ENCODE measurements at regions not wholly inside any gene's neighbourhood (a gene's known extent, or its start where the extent isn't known, plus 50 kb on each side); places are given as distances from the start of the nearest gene placed in this dataset.

GRCh38 chr2:120624738-120625446, 110.8 kb upstream of the GLI2 start:
- no peaks in the 10 kb centered on the region for H3K27me3 ChIP-seq
- 70 to 74% (median 74%) methylated on average over 15 of the region's 15 CpGs for WGBS, 3 donors
- intact Hi-C loops (cut with DNase I) = no loop called here
- no peak overlapping the region for H3K4me3 ChIP-seq
- no peak overlapping the region for H3K27ac ChIP-seq
- DNase-seq = no peak
- TF ChIP-seq POLR2A (IDR thresholded peaks at IDR 0.05) (no peak), CTCF (IDR thresholded peaks at IDR 0.05) (no peak), EP300 (IDR thresholded peaks at IDR 0.05) (no peak)
- H3K9me3 ChIP-seq = no peaks in the 10 kb centered on the region
- H3K4me1 ChIP-seq (ENCODE audit: insufficient read depth) = no peaks in the 10 kb centered on the region
- no peaks in the 10 kb centered on the region for H3K36me3 ChIP-seq

GRCh38 chr2:120625865-120626560, 109.7 kb upstream of the GLI2 start:
- H3K4me3 ChIP-seq = no peak overlapping the region
- no peaks in the 10 kb centered on the region for H3K9me3 ChIP-seq
- no peak for DNase-seq
- intact Hi-C loops (cut with DNase I) = no loop called here
- no peaks in the 10 kb centered on the region for H3K27me3 ChIP-seq
- TF ChIP-seq CTCF (IDR thresholded peaks at IDR 0.05) = no peak
- no peak for TF ChIP-seq POLR2A (IDR thresholded peaks at IDR 0.05)
- no peak for TF ChIP-seq EP300 (IDR thresholded peaks at IDR 0.05)
- no peak overlapping the region for H3K27ac ChIP-seq
- H3K4me1 ChIP-seq (ENCODE audit: insufficient read depth) = no peaks in the 10 kb centered on the region
- no peaks in the 10 kb centered on the region for H3K36me3 ChIP-seq
- 90 to 96% (median 93%) methylated on average over 9 of the region's 9 CpGs for WGBS, 3 donors

GRCh38 chr2:120626566-120626965, 109.1 kb upstream of the GLI2 start:
- no peak overlapping the region for H3K4me3 ChIP-seq
- no peaks in the 10 kb centered on the region for H3K27me3 ChIP-seq
- no peaks in the 10 kb centered on the region for H3K4me1 ChIP-seq (ENCODE audit: insufficient read depth)
- intact Hi-C loops (cut with DNase I) = no loop called here
- H3K9me3 ChIP-seq = no peaks in the 10 kb centered on the region
- no peaks in the 10 kb centered on the region for H3K36me3 ChIP-seq
- TF ChIP-seq CTCF (IDR thresholded peaks at IDR 0.05) (no peak), EP300 (IDR thresholded peaks at IDR 0.05) (no peak), POLR2A (IDR thresholded peaks at IDR 0.05) (no peak)
- H3K27ac ChIP-seq = no peak overlapping the region
- WGBS, 3 donors = 86 to 91% (median 87%) methylated on average over 6 of the region's 6 CpGs
- DNase-seq = no peak

GRCh38 chr2:120628248-120628647, 107.4 kb upstream of the GLI2 start:
- WGBS, 3 donors = 73 to 80% (median 79%) methylated on average over 3 of the region's 3 CpGs
- DNase-seq = no peak
- Histone ChIP-seq H3K9me3 (no peaks in the 10 kb centered on the region), H3K4me1 (ENCODE audit: insufficient read depth) (no peaks in the 10 kb centered on the region), H3K36me3 (no peaks in the 10 kb centered on the region), H3K4me3 (no peak overlapping the region), H3K27ac (no peak overlapping the region), H3K27me3 (no peaks in the 10 kb centered on the region)
- intact Hi-C loops (cut with DNase I) = no loop called here
- TF ChIP-seq EP300 (IDR thresholded peaks at IDR 0.05) (no peak), CTCF (IDR thresholded peaks at IDR 0.05) (no peak), POLR2A (IDR thresholded peaks at IDR 0.05) (no peak)
